T-cell (primary cell): ENCODE measurements at regions not wholly inside any gene's neighbourhood (a gene's known extent, or its start where the extent isn't known, plus 50 kb on each side); places are given as distances from the start of the nearest gene placed in this dataset.

Experiments
- ATAC-seq, 4 experiments: fragments of 200-7000 bp in 3 of 4; fragments of 150-1000 bp in 1 of 4; cut with Tn5 transposase; replicated peaks in 1 of 4; 1 replicate in 3 of 4; 2 replicates in 1 of 4; pipeline ENCODE4 v1.10.0; 2021; ENCODE audit warnings: moderate library complexity in 3 of 4, mild to moderate bottlenecking in 2 of 4, moderate number of reproducible peaks in 1 of 4
- CTCF ChIA-PET, 2 donors: fragments of 300-600 bp; sonication (Branson Sonifier 250); formaldehyde crosslinking; loops; one replicate each; lab custom pipeline; 2022; ENCODE audit warnings: antibody characterized with exemption in 2 of 2; lab: Charles Lee
- POLR2A ChIA-PET, 2 donors: fragments of 300-600 bp; sonication (Branson Sonifier 250); formaldehyde crosslinking; loops; one replicate each; lab custom pipeline; 2022; ENCODE audit warnings: antibody characterized with exemption in 2 of 2; lab: Charles Lee
- DNase-seq, 35 experiments: peaks; one replicate each; pipeline versions ENCODE4 v3.0.0 to v3.0.0-alpha.2; 2013 to 2023
- H3K27ac ChIP-seq: one replicate; pipeline ENCODE4 v1.5.1; 2013; ENCODE audit warnings: low read length
- H3K27me3 ChIP-seq, 2 experiments: replicated peaks in 1 of 2; 1 replicate in 1 of 2; 2 replicates in 1 of 2; pipeline versions ENCODE4 v1.6.1 to v1.7.0; 2013; ENCODE audit warnings: low read length in 1 of 2, mixed read lengths in 1 of 2; ENCODE audit not compliant: control insufficient read depth in 2 of 2, insufficient read depth in 2 of 2; ENCODE audit errors: extremely low read depth in 1 of 2
- H3K36me3 ChIP-seq, 2 donors: 1 replicate in 1 of 2; 2 replicates in 1 of 2; pipeline versions ENCODE4 v1.6.1 to v1.7.0; 2013; ENCODE audit warnings: low read length in 1 of 2; ENCODE audit not compliant: control insufficient read depth in 2 of 2, insufficient read depth in 1 of 2; ENCODE audit errors: extremely low read depth in 1 of 2
- H3K4me1 ChIP-seq, 2 experiments: 1 replicate in 1 of 2; 2 replicates in 1 of 2; pipeline versions ENCODE4 v1.6.1 to v1.7.0; 2013; ENCODE audit warnings: low read length in 2 of 2, mixed read lengths in 1 of 2; ENCODE audit not compliant: insufficient read depth in 2 of 2, control insufficient read depth in 1 of 2; ENCODE audit errors: extremely low read depth in 1 of 2
- H3K4me3 ChIP-seq, 2 donors: 1 replicate in 1 of 2; 2 replicates in 1 of 2; pipeline versions ENCODE4 v1.5.1 to v1.7.0; 2013; ENCODE audit warnings: mild to moderate bottlenecking in 2 of 2, low read length in 1 of 2, moderate library complexity in 1 of 2; ENCODE audit not compliant: control insufficient read depth in 1 of 2; ENCODE audit errors: extremely low read depth in 1 of 2
- H3K9me3 ChIP-seq: 2 replicates; pipeline ENCODE4 v1.7.0; 2013
- H3K27ac Mint-ChIP-seq, 2 donors: one replicate each; pipeline ENCODE4 v1.8.0; 2020 to 2021; ENCODE audit warnings: mild to moderate bottlenecking in 2 of 2, mixed read lengths in 2 of 2
- H3K27me3 Mint-ChIP-seq, 2 donors: one replicate each; pipeline ENCODE4 v1.8.0; 2021 to 2022; ENCODE audit warnings: mixed read lengths in 2 of 2
- H3K36me3 Mint-ChIP-seq: one replicate; pipeline ENCODE4 v1.8.0; 2021; ENCODE audit warnings: mixed read lengths
- H3K4me1 Mint-ChIP-seq, 3 donors: one replicate each; pipeline ENCODE4 v1.8.0; 2020 to 2022; ENCODE audit warnings: mixed read lengths in 3 of 3, mild to moderate bottlenecking in 1 of 3
- H3K4me3 Mint-ChIP-seq, 3 donors: one replicate each; pipeline ENCODE4 v1.8.0; 2020 to 2022; ENCODE audit warnings: mild to moderate bottlenecking in 3 of 3, mixed read lengths in 3 of 3, moderate library complexity in 3 of 3
- H3K9me3 Mint-ChIP-seq, 3 donors: one replicate each; pipeline ENCODE4 v1.8.0; 2020 to 2022; ENCODE audit warnings: mixed read lengths in 3 of 3
- WGBS: methylation state at CpG from one replicate; pipeline ENCODE4 v1.1.5; 2013; ENCODE audit warnings: missing lambda C conversion rate; ENCODE audit not compliant: insufficient coverage; 5-methylcytosine and 5-hydroxymethylcytosine counted together

DNA sequence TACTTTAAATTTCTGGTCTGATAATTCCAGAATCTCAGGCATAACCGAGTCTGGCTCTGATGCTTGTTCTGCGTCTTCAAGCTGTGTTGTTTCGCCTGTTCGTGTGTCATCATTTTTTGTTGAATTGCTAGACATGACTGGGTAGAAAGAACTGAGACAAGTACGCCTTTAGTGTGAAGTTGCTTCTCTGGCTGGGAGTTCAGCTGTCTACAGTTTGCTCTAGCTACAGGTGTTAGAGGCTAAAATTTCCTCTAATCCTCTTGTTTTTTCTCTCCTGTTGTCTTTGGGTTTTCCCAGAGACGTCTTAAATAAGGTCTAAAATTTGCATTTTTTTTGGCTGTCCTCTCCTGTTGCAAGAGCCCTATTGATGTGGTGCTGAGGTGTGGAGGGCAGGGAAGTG, 100.3 kb downstream of the FAM50B start:
- H3K36me3 Mint-ChIP-seq, result no peaks in the 10 kb centered on the region
- H3K27me3 Mint-ChIP-seq, result peaks cover 50% of the 10 kb centered on the region in 2 donors
- no peak overlapping the region for H3K27ac Mint-ChIP-seq
- H3K27me3 ChIP-seq, result peaks cover 0 to 19% of the 10 kb centered on the region in 2 experiments
- H3K9me3 Mint-ChIP-seq, result peaks cover 0 to 12% (median 4%) of the 10 kb centered on the region in 3 donors
- no peaks in the 10 kb centered on the region for H3K4me1 Mint-ChIP-seq
- no peak overlapping the region for H3K4me3 ChIP-seq
- no peaks in the 10 kb centered on the region for H3K9me3 ChIP-seq
- CTCF ChIA-PET, result interaction anchor here in 1 of 2 donors (1.2 kb wide), 1 partner anchor 29 kb away, joined by 3 read pairs; no protein-coding TSS in a partner anchor
- ATAC-seq, result no peak
- WGBS, result 85% methylated on average over 4 of the region's 6 CpGs
- no peak overlapping the region for H3K4me3 Mint-ChIP-seq
- H3K36me3 ChIP-seq, result no peaks in the 10 kb centered on the region
- no peak overlapping the region for H3K27ac ChIP-seq
- DNase-seq, result no peak
- POLR2A ChIA-PET, result no interaction called here
- no peaks in the 10 kb centered on the region for H3K4me1 ChIP-seq

DNA sequence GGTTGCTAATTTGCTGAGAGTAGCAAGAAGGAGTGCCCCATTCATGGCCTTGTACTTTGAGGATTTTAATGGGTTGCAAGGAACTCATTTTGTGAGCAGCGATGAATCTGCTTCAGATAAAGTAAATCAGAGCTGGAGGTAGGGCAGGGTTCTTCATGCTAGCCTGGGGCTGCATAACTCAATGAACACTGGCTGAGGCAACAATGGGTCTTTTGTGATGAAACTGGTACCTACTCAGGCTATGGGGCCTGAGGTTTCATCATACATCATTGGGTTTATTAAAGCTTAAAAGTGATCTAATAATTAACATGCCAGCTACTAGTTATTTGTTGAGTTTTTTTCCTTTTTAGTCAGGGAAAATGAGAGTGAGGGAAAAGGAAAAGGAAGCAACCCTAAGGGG, 106.9 kb downstream of the FAM50B start:
- 100% methylated on average over 1 of the region's 1 CpG for WGBS
- peaks cover 0 to 18% of the 10 kb centered on the region in 2 experiments for H3K27me3 ChIP-seq
- H3K36me3 ChIP-seq, result no peaks in the 10 kb centered on the region
- ChIA-PET POLR2A (no interaction called here), CTCF (no interaction called here)
- H3K9me3 ChIP-seq, result no peaks in the 10 kb centered on the region
- Mint-ChIP-seq H3K27me3 (peaks cover 15 to 19% of the 10 kb centered on the region in 2 donors), H3K4me3 (no peak overlapping the region), H3K36me3 (peaks cover 6% of the 10 kb centered on the region), H3K9me3 (peaks cover 8 to 16% (median 9%) of the 10 kb centered on the region in 3 donors), H3K4me1 (no peaks in the 10 kb centered on the region), H3K27ac (no peak overlapping the region)
- no peak for DNase-seq
- ATAC-seq, result no peak
- no peak overlapping the region for H3K27ac ChIP-seq
- H3K4me3 ChIP-seq, result no peak overlapping the region
- H3K4me1 ChIP-seq, result no peaks in the 10 kb centered on the region

DNA sequence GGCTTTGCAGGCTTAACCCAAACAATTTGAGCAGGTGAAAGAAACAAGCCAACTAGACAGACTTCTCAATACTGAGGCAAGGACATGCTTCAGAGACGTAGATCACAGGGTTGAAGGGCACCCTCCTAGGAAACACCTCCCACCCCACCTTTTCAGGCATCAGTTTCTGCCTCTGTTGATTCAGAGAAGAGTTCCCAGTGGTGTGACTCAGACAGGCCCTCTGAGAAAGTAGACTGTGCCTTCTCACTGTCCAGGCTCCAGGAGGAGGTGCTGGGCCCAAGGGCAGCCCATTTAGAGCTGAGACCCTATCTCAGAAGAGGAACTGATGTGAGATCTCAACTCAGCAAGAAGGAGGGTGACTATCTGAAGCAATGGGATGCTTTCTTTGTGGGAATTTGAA, 108.1 kb downstream of the FAM50B start:
- H3K27me3 Mint-ChIP-seq, result peaks cover 11 to 19% of the 10 kb centered on the region in 2 donors
- no peak for DNase-seq
- H3K9me3 Mint-ChIP-seq, result peaks cover 4 to 16% (median 9%) of the 10 kb centered on the region in 3 donors
- POLR2A ChIA-PET, result no interaction called here
- H3K36me3 Mint-ChIP-seq, result peaks cover 6% of the 10 kb centered on the region
- CTCF ChIA-PET, result interaction anchor here in 1 of 2 donors (0.6 kb wide), 1 partner anchor 25 kb away, joined by 3 read pairs; no protein-coding TSS in a partner anchor
- H3K27ac ChIP-seq, result no peak overlapping the region
- H3K4me1 Mint-ChIP-seq, result no peaks in the 10 kb centered on the region
- H3K9me3 ChIP-seq, result no peaks in the 10 kb centered on the region
- no peak overlapping the region for H3K27ac Mint-ChIP-seq
- peaks cover 0 to 18% of the 10 kb centered on the region in 2 experiments for H3K27me3 ChIP-seq
- no CpG with 5 or more reads among the region's 1 CpG for WGBS
- H3K4me3 Mint-ChIP-seq, result no peak overlapping the region
- H3K4me3 ChIP-seq, result no peak overlapping the region
- no peak for ATAC-seq
- H3K36me3 ChIP-seq, result no peaks in the 10 kb centered on the region
- H3K4me1 ChIP-seq, result no peaks in the 10 kb centered on the region

- Histone ChIP-seq H3K4me1 (no peaks in the 10 kb centered on the region), H3K27me3 (peaks cover 0 to 18% of the 10 kb centered on the region in 2 experiments), H3K4me3 (no peak overlapping the region), H3K9me3 (no peaks in the 10 kb centered on the region), H3K27ac (no peak overlapping the region), H3K36me3 (no peaks in the 10 kb centered on the region)
- H3K9me3 Mint-ChIP-seq, result peaks cover 4 to 15% (median 9%) of the 10 kb centered on the region in 3 donors
- H3K27me3 Mint-ChIP-seq, result peaks cover 11 to 18% of the 10 kb centered on the region in 2 donors
- peaks cover 6% of the 10 kb centered on the region for H3K36me3 Mint-ChIP-seq
- no peak for ATAC-seq
- no peaks in the 10 kb centered on the region for H3K4me1 Mint-ChIP-seq
- WGBS, result 85% methylated on average over 6 of the region's 7 CpGs
- no peak for DNase-seq
- POLR2A ChIA-PET, result no interaction called here
- no peak overlapping the region for H3K27ac Mint-ChIP-seq
- no peak overlapping the region for H3K4me3 Mint-ChIP-seq
- CTCF ChIA-PET, result no interaction called here
Measured at GRCh38 chr6:3958255-3958654, 109.1 kb downstream of the FAM50B start.

DNA sequence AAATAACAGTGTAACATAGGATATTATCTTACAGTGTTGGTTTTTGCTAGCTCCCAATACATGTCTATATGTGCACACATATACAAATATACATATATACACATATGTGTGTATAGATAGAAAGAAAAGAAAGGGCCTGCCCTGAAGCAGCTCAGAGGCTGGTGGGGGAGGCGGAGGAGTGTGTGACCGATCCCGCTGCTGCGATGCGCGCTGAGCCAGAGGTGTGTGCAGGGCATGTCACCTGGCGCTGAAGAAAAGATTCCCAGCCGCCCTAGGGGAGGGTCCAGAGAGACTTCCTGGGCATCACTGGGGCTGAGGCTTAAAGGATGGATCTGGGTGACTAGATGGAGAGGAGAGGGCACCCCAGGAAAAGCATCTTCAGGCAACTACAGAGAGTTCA, 110.2 kb downstream of the FAM50B start:
- H3K4me3 Mint-ChIP-seq, result no peak overlapping the region
- CTCF ChIA-PET, result interaction anchor here in 1 of 2 donors (0.8 kb wide), 1 partner anchor 19 kb away, joined by 3 read pairs; no protein-coding TSS in a partner anchor
- peaks cover 0 to 18% of the 10 kb centered on the region in 2 experiments for H3K27me3 ChIP-seq
- no peak overlapping the region for H3K27ac Mint-ChIP-seq
- peaks cover 4 to 9% (median 8%) of the 10 kb centered on the region in 3 donors for H3K9me3 Mint-ChIP-seq
- H3K9me3 ChIP-seq, result no peaks in the 10 kb centered on the region
- H3K27ac ChIP-seq, result no peak overlapping the region
- ATAC-seq (no peak), DNase-seq (no peak)
- H3K27me3 Mint-ChIP-seq, result peaks cover 6 to 11% of the 10 kb centered on the region in 2 donors
- no peak overlapping the region for H3K4me3 ChIP-seq
- H3K4me1 Mint-ChIP-seq, result no peaks in the 10 kb centered on the region
- POLR2A ChIA-PET, result no interaction called here
- no peaks in the 10 kb centered on the region for H3K4me1 ChIP-seq
- 83% methylated on average over 3 of the region's 8 CpGs for WGBS
- H3K36me3 Mint-ChIP-seq, result peaks cover 6% of the 10 kb centered on the region
- no peaks in the 10 kb centered on the region for H3K36me3 ChIP-seq

DNA sequence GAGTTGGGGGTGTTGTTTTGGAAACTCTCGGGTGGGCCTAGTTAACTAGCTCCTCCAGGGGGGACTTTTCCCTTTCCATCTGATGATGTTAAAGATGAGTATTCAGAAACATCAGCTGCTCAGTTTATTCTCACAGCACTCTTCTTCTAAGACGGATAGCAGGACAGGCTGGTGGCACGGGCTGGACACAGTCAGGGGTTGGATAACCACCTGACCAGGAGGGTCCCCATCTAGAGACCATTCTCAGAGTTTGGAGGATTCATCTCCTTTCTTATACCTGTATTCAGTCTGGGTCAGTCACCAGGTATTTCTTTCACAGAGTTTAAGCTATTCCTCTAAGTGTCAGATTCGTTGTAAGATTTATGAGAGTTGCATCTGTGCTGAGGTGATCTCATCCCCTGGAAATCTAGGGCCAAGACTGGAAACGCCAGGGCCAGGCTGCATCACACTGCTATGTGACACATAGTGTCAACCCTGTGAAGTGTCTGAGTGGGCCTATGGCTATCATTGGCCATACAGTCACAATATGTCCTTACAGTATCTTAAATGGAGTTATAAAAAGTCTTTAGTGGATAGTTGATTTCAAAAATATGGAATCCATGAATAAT, 111.7 kb downstream of the FAM50B start:
- Mint-ChIP-seq H3K36me3 (peaks cover 6% of the 10 kb centered on the region), H3K27me3 (peaks cover 2 to 11% of the 10 kb centered on the region in 2 donors), H3K4me3 (no peak overlapping the region), H3K27ac (no peak overlapping the region), H3K9me3 (peaks cover 4 to 9% (median 8%) of the 10 kb centered on the region in 3 donors), H3K4me1 (no peaks in the 10 kb centered on the region)
- Histone ChIP-seq H3K36me3 (no peaks in the 10 kb centered on the region), H3K4me3 (no peak overlapping the region), H3K27ac (no peak overlapping the region), H3K27me3 (peaks cover 0 to 8% of the 10 kb centered on the region in 2 experiments), H3K4me1 (no peaks in the 10 kb centered on the region), H3K9me3 (no peaks in the 10 kb centered on the region)
- CTCF ChIA-PET, result no interaction called here
- no peak for DNase-seq
- POLR2A ChIA-PET, result no interaction called here
- 61% methylated on average over 5 of the region's 5 CpGs for WGBS
- no peak for ATAC-seq
